ACHN (cell line): ENCODE measurements at regions not wholly inside any gene's neighbourhood (a gene's known extent, or its start where the extent isn't known, plus 50 kb on each side); places are given as distances from the start of the nearest gene placed in this dataset.

Experiments used
- DNase-seq: peaks from one replicate; pipeline ENCODE4 v3.0.0-alpha.2; 2015
- in situ Hi-C: cut with HindIII; loops from 2 replicates; pipeline ENCODE4 v1.10.0; 2017; ENCODE audit warnings: low sequenced_read_pairs, low pct_ligation_motif_present, low pct_unique_long_range_greater_than_20kb

DNA sequence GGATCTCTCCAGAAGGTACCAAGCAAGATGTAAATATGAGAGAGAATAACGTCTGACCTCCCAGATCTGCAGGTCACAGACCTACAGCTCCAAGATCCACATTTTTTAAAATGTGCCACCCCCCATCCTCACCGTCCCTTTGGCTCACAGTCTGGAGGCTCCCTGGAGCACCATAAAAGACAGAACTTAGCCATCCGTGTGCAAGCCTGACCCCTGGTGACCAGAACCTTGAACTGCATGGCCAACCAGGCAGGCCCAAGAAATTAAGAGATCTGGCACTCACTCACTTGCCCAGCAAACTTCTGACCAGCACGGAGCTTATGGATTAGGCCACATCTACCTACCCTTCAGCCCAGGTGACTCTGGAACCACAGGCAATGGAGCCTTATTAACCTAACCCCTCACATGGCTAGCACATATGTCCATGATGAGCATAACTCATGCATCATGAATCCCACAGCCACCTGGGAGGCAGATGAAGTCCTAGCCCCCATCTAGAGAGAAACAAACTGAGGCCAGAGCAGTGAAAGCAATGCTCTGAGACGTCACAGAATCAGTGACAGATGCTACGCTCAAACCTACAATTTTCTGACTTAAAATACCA lies 275.3 kb downstream of the UACA start:
- peak; percentile 71 for DNase-seq
- in situ Hi-C loops = no loop called here

- in situ Hi-C loops = no loop called here
- DNase-seq = no peak
Observed at GRCh38 chr15:70487387-70487740, 276.0 kb downstream of the UACA start.

GRCh38 chr15:70486451-70487386 lies 276.6 kb downstream of the UACA start:
- peak; percentile 52 for DNase-seq
- in situ Hi-C loops = no loop called here

- in situ Hi-C loops = no loop called here
- no peak for DNase-seq
Observed at GRCh38 chr15:70486012-70486411, 277.3 kb downstream of the UACA start.

GRCh38 chr15:70484993-70485392 lies 278.4 kb downstream of the UACA start:
- no peak for DNase-seq
- in situ Hi-C loops = no loop called here

- no peak for DNase-seq
Observed at GRCh38 chr15:70483513-70483912, 279.8 kb downstream of the UACA start.

GRCh38 chr15:70480196-70480856 lies 283.0 kb downstream of the UACA start:
- no peak for DNase-seq
- in situ Hi-C loops = no loop called here

More at GRCh38 chr15:70483513-70483912, 279.8 kb downstream of the UACA start:
- in situ Hi-C loops = no loop called here

DNA sequence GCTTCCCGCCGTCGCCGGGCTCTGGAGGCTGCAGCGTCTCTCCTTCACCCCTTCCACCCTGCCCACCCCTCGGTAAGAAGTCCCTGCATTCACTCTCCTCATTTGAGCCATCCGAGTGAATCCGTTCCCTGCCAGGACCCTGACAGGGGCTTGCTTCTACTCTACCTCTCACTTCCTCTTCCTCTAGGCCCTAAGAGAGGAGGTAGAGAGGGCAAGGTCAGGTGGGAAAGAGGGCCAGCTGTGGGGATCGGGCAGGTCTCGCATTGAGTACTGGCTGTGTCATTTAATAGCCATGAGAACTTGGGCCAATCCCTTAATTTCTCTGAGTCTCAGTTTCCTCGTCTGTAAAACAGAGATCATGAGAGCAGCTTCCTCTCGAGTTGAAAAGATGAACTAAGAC lies 283.6 kb downstream of the UACA start:
- in situ Hi-C loops = no loop called here
- no peak for DNase-seq

DNA sequence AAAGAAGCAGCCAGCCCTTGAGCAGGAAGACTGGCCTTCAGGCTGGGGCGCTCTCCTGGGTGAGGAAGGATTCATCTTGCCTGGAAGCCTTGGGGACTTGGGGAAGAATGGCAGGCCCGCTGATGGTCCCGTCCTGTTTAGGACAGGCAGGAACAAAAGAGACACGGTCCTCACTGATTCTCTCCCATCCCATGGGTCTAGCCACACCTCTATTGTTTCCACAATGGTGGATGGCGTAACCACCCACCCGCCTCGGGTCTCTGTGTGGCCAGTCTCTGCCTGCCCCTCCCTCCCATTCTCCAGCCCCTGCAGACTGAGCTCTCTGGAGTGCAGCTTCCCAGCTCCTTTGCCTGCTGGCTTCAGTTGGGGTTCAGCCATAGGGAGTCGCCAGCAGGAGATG lies 284.3 kb downstream of the UACA start:
- in situ Hi-C loops = no loop called here
- no peak for DNase-seq

GRCh38 chr15:70478251-70478990 lies 284.9 kb downstream of the UACA start:
- in situ Hi-C loops = no loop called here
- DNase-seq = no peak

- in situ Hi-C loops = no loop called here
- DNase-seq = no peak
Observed at GRCh38 chr15:70477750-70478250, 285.6 kb downstream of the UACA start.

- DNase-seq = no peak
- in situ Hi-C loops = no loop called here
Observed at GRCh38 chr15:70476441-70476840, 286.9 kb downstream of the UACA start.

DNA sequence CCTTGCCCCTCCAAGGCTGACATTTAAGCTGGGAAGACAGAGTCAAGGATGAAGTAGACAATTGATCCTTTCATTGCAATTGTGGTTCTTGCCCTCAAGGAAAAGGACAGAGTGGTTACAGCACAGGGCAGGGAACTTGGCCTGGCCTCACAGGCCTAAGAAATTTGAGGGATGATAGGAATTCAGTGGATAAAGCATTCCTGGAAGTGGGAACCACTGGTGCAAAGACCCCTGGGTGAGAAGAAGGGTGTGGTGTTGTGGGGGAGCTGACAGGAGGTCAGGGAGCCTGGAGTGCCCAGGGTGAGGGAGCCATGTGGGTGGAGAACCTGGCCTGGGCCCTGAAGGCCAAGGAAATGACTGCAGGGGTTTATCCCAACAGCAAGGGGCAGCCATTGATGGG lies 287.4 kb downstream of the UACA start:
- in situ Hi-C loops = no loop called here
- DNase-seq = peak; percentile 53

- in situ Hi-C loops = no loop called here
- no peak for DNase-seq
Observed at GRCh38 chr15:70475407-70475781, 288.0 kb downstream of the UACA start.

GRCh38 chr15:70474471-70475406 lies 288.6 kb downstream of the UACA start:
- in situ Hi-C loops = no loop called here
- peak; percentile 96 for DNase-seq

DNA sequence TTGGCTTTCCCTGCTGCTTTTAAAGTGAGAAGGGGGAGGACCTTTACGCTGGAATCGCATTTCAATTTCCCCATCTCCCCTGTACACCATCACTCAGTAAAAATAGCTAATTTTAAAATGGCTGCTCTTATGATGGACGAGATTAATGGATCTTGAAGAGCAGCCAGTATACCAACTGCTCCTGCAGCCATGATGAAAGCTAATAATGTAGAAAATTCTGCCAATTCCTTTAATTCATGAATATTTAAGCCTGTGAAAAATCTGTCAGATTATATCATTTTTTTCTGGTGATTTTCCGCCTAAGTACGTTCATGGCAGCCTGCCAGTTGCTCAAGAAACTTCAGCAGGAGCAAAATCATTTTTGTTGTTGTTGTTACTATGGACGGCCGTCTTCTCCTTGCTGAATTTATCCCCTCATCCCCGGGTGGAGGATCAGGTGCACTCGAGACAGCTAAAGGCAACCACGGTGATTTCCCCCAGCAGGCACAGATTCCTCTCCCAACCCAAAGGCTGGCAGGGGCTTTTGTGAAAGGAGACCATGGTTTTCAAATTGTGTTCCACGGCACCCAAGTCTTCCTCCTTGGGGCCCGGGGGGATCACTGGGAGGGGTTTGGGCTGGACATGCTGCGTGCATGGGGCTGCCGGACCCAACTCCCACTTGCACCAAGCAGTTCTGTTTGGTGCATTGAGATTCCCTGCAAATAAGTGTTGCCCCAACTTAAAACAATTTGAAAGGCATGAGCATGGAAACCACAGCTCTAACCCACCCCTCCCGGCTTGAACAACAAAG lies 289.6 kb downstream of the UACA start:
- DNase-seq = no peak
- in situ Hi-C loops = no loop called here

DNA sequence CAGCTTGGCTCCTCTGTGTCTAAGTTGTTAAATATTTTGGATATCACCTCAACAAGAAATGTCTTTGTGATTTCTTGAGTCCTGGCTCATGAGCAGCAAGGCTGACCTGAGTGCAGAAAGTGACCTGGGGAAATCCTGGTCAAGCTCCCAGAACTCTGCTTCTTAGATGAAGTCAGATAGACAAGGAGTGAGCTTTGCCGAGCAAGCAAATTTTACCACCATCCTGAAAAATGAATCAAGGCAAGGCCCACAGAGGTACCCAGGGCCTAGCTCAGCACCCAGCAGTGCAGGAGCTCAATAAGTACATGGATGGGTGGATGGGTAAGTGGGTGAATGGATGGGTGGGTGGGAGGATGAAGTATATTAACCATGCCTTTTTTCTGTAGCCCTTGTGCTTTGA lies 291.8 kb downstream of the UACA start:
- no peak for DNase-seq
- in situ Hi-C loops = no loop called here
